Endothelial cell of umbilical vein (primary cell): ENCODE measurements at regions not wholly inside any gene's neighbourhood (a gene's known extent, or its start where the extent isn't known, plus 50 kb on each side); places are given as distances from the start of the nearest gene placed in this dataset.

ENCODE experiments used
- CTCF ChIP-seq, 2 donors: IDR thresholded peaks; 1 replicate in 1 of 2; 2 replicates in 1 of 2; pipeline ENCODE4 v1.5.1; 2011; ENCODE audit warnings: low read length in 2 of 2, mild to moderate bottlenecking in 2 of 2, moderate library complexity in 2 of 2, control low read depth in 1 of 2, inconsistent platforms in 1 of 2, low read depth in 1 of 2; ENCODE audit not compliant: insufficient read depth in 1 of 2; ENCODE audit errors: extremely low read depth in 1 of 2
- POLR2A ChIP-seq: IDR thresholded peaks from 2 replicates; pipeline ENCODE4 v1.6.1; 2012; ENCODE audit warnings: low read depth, mild to moderate bottlenecking, control low read depth, low read length

GRCh38 chr2:59083075-59083828 lies 842.1 kb upstream of the FANCL start:
- no peak for TF ChIP-seq POLR2A
- TF ChIP-seq CTCF (IDR thresholded peaks at IDR 0.05; ENCODE audit: extremely low read depth in 1 of 2, insufficient read depth in 1 of 2, low read depth in 1 of 2, low read length in 2 of 2) = no peak
